ENCODE measurements at regions not wholly inside any gene's neighbourhood (a gene's known extent, or its start where the extent isn't known, plus 50 kb on each side); places are given as distances from the start of the nearest gene placed in this dataset.

DNA sequence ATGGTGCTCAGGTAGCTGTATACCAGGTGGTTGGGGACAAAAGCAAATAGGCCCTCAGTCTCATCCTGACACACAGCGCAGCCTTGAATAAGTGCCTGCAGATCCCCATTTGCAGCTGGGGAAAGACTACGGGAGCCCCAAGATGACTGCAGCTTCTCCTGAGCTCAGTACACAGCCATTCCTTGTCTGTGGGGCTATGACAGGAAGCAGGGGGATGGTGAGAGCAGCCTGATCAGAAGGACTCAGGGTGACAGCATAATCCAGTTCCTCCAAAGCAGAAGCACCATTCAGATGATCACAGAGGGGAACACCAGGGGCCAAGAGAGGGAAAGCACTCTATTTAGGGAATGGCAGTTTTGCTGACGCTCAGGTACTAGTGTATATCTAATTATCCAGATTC lies 104.8 kb upstream of the MOCS1 start:
- TF ChIP-seq, protein P1, sequence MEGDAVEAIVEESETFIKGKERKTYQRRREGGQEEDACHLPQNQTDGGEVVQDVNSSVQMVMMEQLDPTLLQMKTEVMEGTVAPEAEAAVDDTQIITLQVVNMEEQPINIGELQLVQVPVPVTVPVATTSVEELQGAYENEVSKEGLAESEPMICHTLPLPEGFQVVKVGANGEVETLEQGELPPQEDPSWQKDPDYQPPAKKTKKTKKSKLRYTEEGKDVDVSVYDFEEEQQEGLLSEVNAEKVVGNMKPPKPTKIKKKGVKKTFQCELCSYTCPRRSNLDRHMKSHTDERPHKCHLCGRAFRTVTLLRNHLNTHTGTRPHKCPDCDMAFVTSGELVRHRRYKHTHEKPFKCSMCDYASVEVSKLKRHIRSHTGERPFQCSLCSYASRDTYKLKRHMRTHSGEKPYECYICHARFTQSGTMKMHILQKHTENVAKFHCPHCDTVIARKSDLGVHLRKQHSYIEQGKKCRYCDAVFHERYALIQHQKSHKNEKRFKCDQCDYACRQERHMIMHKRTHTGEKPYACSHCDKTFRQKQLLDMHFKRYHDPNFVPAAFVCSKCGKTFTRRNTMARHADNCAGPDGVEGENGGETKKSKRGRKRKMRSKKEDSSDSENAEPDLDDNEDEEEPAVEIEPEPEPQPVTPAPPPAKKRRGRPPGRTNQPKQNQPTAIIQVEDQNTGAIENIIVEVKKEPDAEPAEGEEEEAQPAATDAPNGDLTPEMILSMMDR (IDR thresholded peaks at IDR 0.05; ENCODE audit: low read depth, low read length): no peak
- TF ChIP-seq MYC (IDR thresholded peaks at IDR 0.05; ENCODE audit: low read depth, low read length) (no peak), POLR2A (IDR thresholded peaks at IDR 0.05; ENCODE audit: extremely low read depth, insufficient read length) (no peak)

All from NB4 (cell line).